H1 (cell line): ENCODE measurements at regions not wholly inside any gene's neighbourhood (a gene's known extent, or its start where the extent isn't known, plus 50 kb on each side); places are given as distances from the start of the nearest gene placed in this dataset.

ENCODE experiments used
- CTCF ChIA-PET: fragments of 300-600 bp; sonication (Branson Sonifier 250); formaldehyde crosslinking; loops from one replicate; lab custom pipeline; 2021; ENCODE audit not compliant: partially characterized antibody; lab: Charles Lee
- POLR2A ChIA-PET: fragments of 300-600 bp; sonication (Branson Sonifier 250); formaldehyde crosslinking; loops from one replicate; lab custom pipeline; 2021; ENCODE audit warnings: inconsistent platforms; ENCODE audit not compliant: partially characterized antibody; lab: Charles Lee
- DNase-seq, 2 experiments: peaks; one replicate each; pipeline versions ENCODE4 v3.0.0 to v3.0.0-alpha.2; 2010 to 2022; ENCODE audit warnings: low spot score in 2 of 2, low read depth in 1 of 2, mixed read lengths in 1 of 2
- FAIRE-seq: peaks from 2 replicates; lab custom pipeline; 2011; peaks lifted over from hg19 to GRCh38; lab: Jason Lieb, UNC
- H2AFZ ChIP-seq: 2 replicates; pipeline ENCODE4 v1.8.1; 2012; ENCODE audit warnings: low read length, inconsistent platforms
- H2AK5ac ChIP-seq: 2 replicates; pipeline ENCODE4 v1.6.1; 2013; ENCODE audit warnings: low read depth, low read length
- H2BK120ac ChIP-seq: replicated peaks from 2 replicates; pipeline ENCODE3; 2013; ENCODE audit warnings: low read depth, low read length, inconsistent platforms
- H2BK12ac ChIP-seq: 2 replicates; pipeline ENCODE4 v1.6.1; 2013; ENCODE audit warnings: low read depth, low read length
- H2BK15ac ChIP-seq: 2 replicates; pipeline ENCODE4 v1.6.1; 2013; ENCODE audit warnings: low read length
- H2BK20ac ChIP-seq: 2 replicates; pipeline ENCODE4 v1.6.1; 2013; ENCODE audit warnings: low read length
- H2BK5ac ChIP-seq: 2 replicates; pipeline ENCODE4 v1.6.1; 2013; ENCODE audit warnings: low read depth, low read length
- H3K14ac ChIP-seq: 2 replicates; pipeline ENCODE4 v1.6.1; 2013; ENCODE audit warnings: inconsistent platforms; ENCODE audit not compliant: insufficient read length
- H3K18ac ChIP-seq: 2 replicates; pipeline ENCODE4 v1.6.1; 2013; ENCODE audit warnings: low read length; ENCODE audit errors: extremely low read depth
- H3K23ac ChIP-seq: 2 replicates; pipeline ENCODE4 v1.6.1; 2013; ENCODE audit warnings: inconsistent platforms; ENCODE audit not compliant: insufficient read length
- H3K23me2 ChIP-seq: 2 replicates; pipeline ENCODE4 v1.6.1; 2013; ENCODE audit warnings: low read depth, low read length
- H3K27ac ChIP-seq: 2 replicates; pipeline ENCODE4 v1.6.1; 2011; ENCODE audit warnings: low read depth, low read length, inconsistent platforms
- H3K27me3 ChIP-seq, 4 experiments: replicated peaks in 1 of 4; 1 replicate in 1 of 4; 2 replicates in 3 of 4; pipeline versions ENCODE4 v1.6.1 to v1.8.1; 2011 to 2013; ENCODE audit warnings: low read length in 3 of 4, mild to moderate bottlenecking in 3 of 4, inconsistent platforms in 2 of 4, mixed read lengths in 2 of 4, moderate library complexity in 1 of 4; ENCODE audit not compliant: control insufficient read depth in 3 of 4, insufficient read depth in 3 of 4; ENCODE audit errors: extremely low read depth in 1 of 4
- H3K36me3 ChIP-seq, 4 experiments: 2 replicates each; pipeline versions ENCODE4 v1.6.1 to v1.8.1; 2011 to 2013; ENCODE audit warnings: mild to moderate bottlenecking in 4 of 4, low read length in 3 of 4, moderate library complexity in 2 of 4, control low read depth in 1 of 4, inconsistent platforms in 1 of 4; ENCODE audit not compliant: insufficient read depth in 4 of 4, control insufficient read depth in 2 of 4
- H3K4ac ChIP-seq: replicated peaks from 2 replicates; pipeline ENCODE3; 2013; ENCODE audit warnings: low read length, low read depth, mixed read lengths, inconsistent platforms; ENCODE audit not compliant: insufficient read length
- H3K4me1 ChIP-seq, 4 experiments: replicated peaks in 1 of 4; 1 replicate in 1 of 4; 2 replicates in 3 of 4; pipeline versions ENCODE4 v1.6.1 to v1.8.1; 2011 to 2013; ENCODE audit warnings: low read length in 3 of 4, inconsistent platforms in 2 of 4, mixed read lengths in 1 of 4; ENCODE audit not compliant: insufficient read depth in 4 of 4, control insufficient read depth in 3 of 4
- H3K4me2 ChIP-seq, 2 experiments: 2 replicates each; pipeline versions ENCODE4 v1.6.1 to v1.8.1; 2011 to 2013; ENCODE audit warnings: low read depth in 2 of 2, low read length in 2 of 2, control low read depth in 1 of 2, inconsistent platforms in 1 of 2, mild to moderate bottlenecking in 1 of 2; ENCODE audit not compliant: insufficient read depth in 1 of 2
- H3K4me3 ChIP-seq, 4 experiments: fragments of 200-600, 300-600 bp in 1 of 4; sonication (generic), shearing (Covaris generic), sonication (Bioruptor Twin) in 1 of 4; 2 replicates each; pipeline versions ENCODE4 v1.5.1 to v1.8.1; 2011 to 2016; ENCODE audit warnings: low read length in 4 of 4, low read depth in 3 of 4, control low read depth in 2 of 4, inconsistent platforms in 2 of 4, mild to moderate bottlenecking in 2 of 4, mixed read lengths in 1 of 4, moderate library complexity in 1 of 4; ENCODE audit not compliant: insufficient read depth in 2 of 4; ENCODE audit errors: extremely low read depth in 1 of 4
- H3K56ac ChIP-seq: replicated peaks from 2 replicates; pipeline ENCODE3; 2013; ENCODE audit warnings: low read depth, mild to moderate bottlenecking, mixed read lengths, low read length, inconsistent platforms; ENCODE audit not compliant: insufficient read length
- H3K79me1 ChIP-seq: 2 replicates; pipeline ENCODE4 v1.6.1; 2013; ENCODE audit warnings: low read depth, low read length, control low read depth
- H3K79me2 ChIP-seq, 2 experiments: 2 replicates each; pipeline versions ENCODE4 v1.6.1 to v1.8.1; 2012 to 2013; ENCODE audit warnings: low read length in 2 of 2, mild to moderate bottlenecking in 2 of 2, inconsistent platforms in 1 of 2; ENCODE audit not compliant: insufficient read depth in 2 of 2, control insufficient read depth in 1 of 2
- H3K9ac ChIP-seq, 4 experiments: replicated peaks in 1 of 4; 1 replicate in 1 of 4; 2 replicates in 3 of 4; pipeline versions ENCODE4 v1.6.1 to v1.8.1; 2011 to 2013; ENCODE audit warnings: low read depth in 3 of 4, low read length in 3 of 4, control low read depth in 2 of 4, mild to moderate bottlenecking in 2 of 4, moderate library complexity in 2 of 4, inconsistent platforms in 1 of 4; ENCODE audit errors: extremely low read depth in 1 of 4
- H3K9me3 ChIP-seq, 2 experiments: 2 replicates each; pipeline versions ENCODE4 v1.6.1 to v1.8.1; 2012 to 2013; ENCODE audit warnings: mild to moderate bottlenecking in 2 of 2, moderate library complexity in 2 of 2, control low read depth in 1 of 2, inconsistent platforms in 1 of 2, low read depth in 1 of 2, low read length in 1 of 2, mixed read lengths in 1 of 2; ENCODE audit not compliant: insufficient read depth in 2 of 2
- H4K20me1 ChIP-seq, 2 experiments: replicated peaks in 1 of 2; 2 replicates each; pipeline versions ENCODE3 to v1.8.1; 2011 to 2013; ENCODE audit warnings: inconsistent platforms in 2 of 2, low read length in 2 of 2, mild to moderate bottlenecking in 1 of 2; ENCODE audit not compliant: insufficient read depth in 2 of 2, control insufficient read depth in 1 of 2
- H4K5ac ChIP-seq: 2 replicates; pipeline ENCODE4 v1.6.1; 2013; ENCODE audit warnings: low read length, low read depth, mixed read lengths, inconsistent platforms; ENCODE audit not compliant: insufficient read length
- H4K8ac ChIP-seq: 2 replicates; pipeline ENCODE4 v1.8.0; 2013; ENCODE audit warnings: mild to moderate bottlenecking, moderate library complexity, low read length, inconsistent platforms; ENCODE audit not compliant: insufficient read depth; ENCODE audit errors: extremely low read depth
- H4K91ac ChIP-seq: replicated peaks from 2 replicates; pipeline ENCODE3; 2013; ENCODE audit warnings: low read length, mixed read lengths, inconsistent platforms; ENCODE audit not compliant: insufficient read length
- RAD21 ChIP-seq, 2 experiments: IDR thresholded peaks in 1 of 2; conservative IDR thresholded peaks in 1 of 2; 2 replicates each; pipeline ENCODE4 v1.6.1; 2011; ENCODE audit warnings: low read depth in 2 of 2, low read length in 2 of 2, improper control_type of control experiment in 1 of 2, inconsistent platforms in 1 of 2, mild to moderate bottlenecking in 1 of 2, moderate library complexity in 1 of 2
- WGBS, 2 experiments: shearing (Covaris generic) in 1 of 2; methylation state at CpG; one replicate each; pipeline versions ENCODE4 v1.1.6 to v1.1.7; 2013 to 2015; ENCODE audit warnings: low lambda C conversion rate in 2 of 2, mixed read lengths in 2 of 2, inconsistent platforms in 1 of 2, low coverage in 1 of 2, missing lambda C conversion rate in 1 of 2; ENCODE audit not compliant: insufficient replicate concordance in 2 of 2, insufficient coverage in 1 of 2, insufficient read length in 1 of 2; ENCODE audit errors: extremely low coverage in 1 of 2, missing lambda C conversion rate in 1 of 2; 5-methylcytosine and 5-hydroxymethylcytosine counted together
- TF ChIP-seq, protein P1 (sequence below), 3 experiments: IDR thresholded peaks; 1 replicate in 2 of 3; 2 replicates in 1 of 3; pipeline versions ENCODE4 v1.5.1 to v1.6.1; 2011; ENCODE audit warnings: low read length in 3 of 3, mild to moderate bottlenecking in 3 of 3, inconsistent platforms in 2 of 3, low read depth in 1 of 3, moderate library complexity in 1 of 3; ENCODE audit not compliant: insufficient read depth in 1 of 3; ENCODE audit errors: control extremely low read depth in 1 of 3

DNA sequence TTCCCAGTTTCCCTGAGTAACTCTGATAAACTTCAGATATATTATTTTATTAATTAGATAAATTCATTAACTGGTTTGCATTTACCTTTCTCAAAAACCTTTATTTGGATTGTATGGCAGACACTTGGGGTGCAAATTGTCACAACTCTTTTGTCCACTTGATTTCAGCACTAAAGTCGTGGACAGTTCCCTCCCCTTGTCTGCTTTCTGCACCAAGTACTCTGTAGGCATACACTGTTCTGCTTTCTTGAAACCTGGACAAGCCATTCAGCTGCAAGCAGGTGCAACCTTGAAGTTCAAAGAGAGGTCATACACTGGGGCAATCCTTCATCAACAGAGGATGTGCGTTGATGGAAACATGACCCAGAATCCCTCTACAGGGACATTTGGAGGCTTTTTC, 162.9 kb downstream of the ARL5B start:
- no peak overlapping the region for H3K9ac ChIP-seq
- no peak overlapping the region for H3K4me3 ChIP-seq
- TF ChIP-seq RAD21 (IDR thresholded peaks at IDR 0.05 in 1 of 2, conservative IDR thresholded peaks at IDR 0.05 in 1 of 2; ENCODE audit: low read depth in 2 of 2, low read length in 2 of 2): 0 out of 4 replicates have a peak, but pooled peaks of 1 of the 2 experiments have one; percentile 1
- TF ChIP-seq, protein P1, sequence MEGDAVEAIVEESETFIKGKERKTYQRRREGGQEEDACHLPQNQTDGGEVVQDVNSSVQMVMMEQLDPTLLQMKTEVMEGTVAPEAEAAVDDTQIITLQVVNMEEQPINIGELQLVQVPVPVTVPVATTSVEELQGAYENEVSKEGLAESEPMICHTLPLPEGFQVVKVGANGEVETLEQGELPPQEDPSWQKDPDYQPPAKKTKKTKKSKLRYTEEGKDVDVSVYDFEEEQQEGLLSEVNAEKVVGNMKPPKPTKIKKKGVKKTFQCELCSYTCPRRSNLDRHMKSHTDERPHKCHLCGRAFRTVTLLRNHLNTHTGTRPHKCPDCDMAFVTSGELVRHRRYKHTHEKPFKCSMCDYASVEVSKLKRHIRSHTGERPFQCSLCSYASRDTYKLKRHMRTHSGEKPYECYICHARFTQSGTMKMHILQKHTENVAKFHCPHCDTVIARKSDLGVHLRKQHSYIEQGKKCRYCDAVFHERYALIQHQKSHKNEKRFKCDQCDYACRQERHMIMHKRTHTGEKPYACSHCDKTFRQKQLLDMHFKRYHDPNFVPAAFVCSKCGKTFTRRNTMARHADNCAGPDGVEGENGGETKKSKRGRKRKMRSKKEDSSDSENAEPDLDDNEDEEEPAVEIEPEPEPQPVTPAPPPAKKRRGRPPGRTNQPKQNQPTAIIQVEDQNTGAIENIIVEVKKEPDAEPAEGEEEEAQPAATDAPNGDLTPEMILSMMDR (IDR thresholded peaks at IDR 0.05; ENCODE audit: control extremely low read depth in 1 of 3, insufficient read depth in 1 of 3, low read depth in 1 of 3, low read length in 3 of 3): no peak
- no peak overlapping the region for H3K4me2 ChIP-seq
- no peak overlapping the region for H3K4ac ChIP-seq
- H2BK15ac ChIP-seq: no peak overlapping the region
- peak in 1 of 2 experiments; percentile 53 for DNase-seq
- no peak overlapping the region for H4K91ac ChIP-seq
- H3K36me3 ChIP-seq: no peaks in the 10 kb centered on the region
- no peak overlapping the region for H3K23ac ChIP-seq
- CTCF ChIA-PET: interaction anchor here (0.6 kb wide), 1 partner anchor 1009 kb away, joined by 3 read pairs; no protein-coding TSS in a partner anchor
- WGBS, 2 experiments: 51% methylated on average over 2 of the region's 2 CpGs; no CpG with 5 or more reads in 1 of the 2 experiments
- no peak overlapping the region for H3K27ac ChIP-seq
- no peak overlapping the region for H2AFZ ChIP-seq
- H3K14ac ChIP-seq: no peak overlapping the region
- no peaks in the 10 kb centered on the region for H3K27me3 ChIP-seq
- no peaks in the 10 kb centered on the region for H3K9me3 ChIP-seq
- no peaks in the 10 kb centered on the region for H4K20me1 ChIP-seq
- POLR2A ChIA-PET: no interaction called here
- H2BK20ac ChIP-seq: no peak overlapping the region
- no peak overlapping the region for H2BK5ac ChIP-seq
- H3K56ac ChIP-seq: no peak overlapping the region
- H2AK5ac ChIP-seq: no peak overlapping the region
- no peaks in the 10 kb centered on the region for H3K4me1 ChIP-seq
- no peaks in the 10 kb centered on the region for H3K23me2 ChIP-seq
- no peak overlapping the region for H2BK12ac ChIP-seq
- no peak overlapping the region for H2BK120ac ChIP-seq
- FAIRE-seq: no peak
- no peak overlapping the region for H4K5ac ChIP-seq
- H3K79me1 ChIP-seq: no peaks in the 10 kb centered on the region
- H3K18ac ChIP-seq: no peak overlapping the region
- no peaks in the 10 kb centered on the region for H3K79me2 ChIP-seq
- H4K8ac ChIP-seq: no peak overlapping the region
